ENCODE measurements at regions not wholly inside any gene's neighbourhood (a gene's known extent, or its start where the extent isn't known, plus 50 kb on each side); places are given as distances from the start of the nearest gene placed in this dataset.
"Not testable (repeated sequence)": the region's sequence is repeated elsewhere in the genome, so short reads cannot be mapped to it uniquely, and the experiment has no call there.

- no peak overlapping the region for H3K4me3 ChIP-seq
- intact Hi-C loops (cut with DNase I) = no loop called here
- H3K27ac ChIP-seq = no peak overlapping the region
- TF ChIP-seq POLR2AphosphoS5 (IDR thresholded peaks at IDR 0.05; ENCODE audit: insufficient read depth in 1 of 2, low read depth in 1 of 2) = no peak
- no peak for TF ChIP-seq CTCF (IDR thresholded peaks at IDR 0.05)
- no peak for TF ChIP-seq POLR2A (IDR thresholded peaks at IDR 0.05)
- H3K4me1 ChIP-seq = no peaks in the 10 kb centered on the region
- DNase-seq (ENCODE audit: extremely low spot score in 2 of 2) = no peak
- no peaks in the 10 kb centered on the region for H3K9me3 ChIP-seq
- H3K36me3 ChIP-seq = no peaks in the 10 kb centered on the region
- H3K27me3 ChIP-seq = no peaks in the 10 kb centered on the region
Measured at GRCh38 chr10:56104487-56104886, 256.6 kb downstream of the ZWINT start.

- DNase-seq (ENCODE audit: extremely low spot score in 2 of 2) = no peak
- TF ChIP-seq POLR2AphosphoS5 (IDR thresholded peaks at IDR 0.05; ENCODE audit: insufficient read depth in 1 of 2, low read depth in 1 of 2) (no peak), POLR2A (IDR thresholded peaks at IDR 0.05) (no peak), CTCF (IDR thresholded peaks at IDR 0.05) (no peak)
- no peaks in the 10 kb centered on the region for H3K36me3 ChIP-seq
- no peaks in the 10 kb centered on the region for H3K27me3 ChIP-seq
- no peak overlapping the region for H3K27ac ChIP-seq
- H3K4me3 ChIP-seq = no peak overlapping the region
- H3K9me3 ChIP-seq = peaks cover under 1% of the 10 kb centered on the region
- intact Hi-C loops (cut with DNase I) = no loop called here
- no peaks in the 10 kb centered on the region for H3K4me1 ChIP-seq
Measured at GRCh38 chr10:56096226-56096517, 264.9 kb downstream of the ZWINT start.

- no peak for TF ChIP-seq CTCF (IDR thresholded peaks at IDR 0.05)
- TF ChIP-seq POLR2A (IDR thresholded peaks at IDR 0.05) = no peak
- TF ChIP-seq POLR2AphosphoS5 (IDR thresholded peaks at IDR 0.05; ENCODE audit: insufficient read depth in 1 of 2, low read depth in 1 of 2) = no peak
- Histone ChIP-seq H3K4me3 (no peak overlapping the region), H3K9me3 (peaks cover 3% of the 10 kb centered on the region), H3K36me3 (no peaks in the 10 kb centered on the region), H3K4me1 (no peaks in the 10 kb centered on the region), H3K27ac (no peak overlapping the region), H3K27me3 (no peaks in the 10 kb centered on the region)
- DNase-seq (ENCODE audit: extremely low spot score in 2 of 2) = no peak
- intact Hi-C loops (cut with DNase I) = no loop called here
Measured at GRCh38 chr10:56095506-56096225, 265.4 kb downstream of the ZWINT start.

GRCh38 chr10:56093645-56094044 is 267.4 kb downstream of the ZWINT start:
- DNase-seq (ENCODE audit: extremely low spot score in 2 of 2); H3K36me3 ChIP-seq; H3K4me3 ChIP-seq; H3K27me3 ChIP-seq; intact Hi-C loops (cut with DNase I); H3K9me3 ChIP-seq; H3K4me1 ChIP-seq; H3K27ac ChIP-seq: not testable (repeated sequence)

- intact Hi-C loops (cut with DNase I) = no loop called here
- H3K9me3 ChIP-seq = peaks cover 3% of the 10 kb centered on the region
- no peaks in the 10 kb centered on the region for H3K4me1 ChIP-seq
- H3K4me3 ChIP-seq = no peak overlapping the region
- TF ChIP-seq POLR2AphosphoS5 (IDR thresholded peaks at IDR 0.05; ENCODE audit: insufficient read depth in 1 of 2, low read depth in 1 of 2) (no peak), POLR2A (IDR thresholded peaks at IDR 0.05) (no peak)
- no peaks in the 10 kb centered on the region for H3K27me3 ChIP-seq
- no peaks in the 10 kb centered on the region for H3K36me3 ChIP-seq
- H3K27ac ChIP-seq = no peak overlapping the region
- no peak for DNase-seq (ENCODE audit: extremely low spot score in 2 of 2)
Measured at GRCh38 chr10:56091872-56092271, 269.2 kb downstream of the ZWINT start.

GRCh38 chr10:56090914-56091540 is 270.0 kb downstream of the ZWINT start:
- no peak overlapping the region for H3K4me3 ChIP-seq
- DNase-seq (ENCODE audit: extremely low spot score in 2 of 2) = no peak
- peaks cover 3% of the 10 kb centered on the region for H3K9me3 ChIP-seq
- H3K4me1 ChIP-seq = no peaks in the 10 kb centered on the region
- no peaks in the 10 kb centered on the region for H3K27me3 ChIP-seq
- intact Hi-C loops (cut with DNase I) = no loop called here
- no peaks in the 10 kb centered on the region for H3K36me3 ChIP-seq
- TF ChIP-seq POLR2A (IDR thresholded peaks at IDR 0.05) (no peak), POLR2AphosphoS5 (IDR thresholded peaks at IDR 0.05; ENCODE audit: insufficient read depth in 1 of 2, low read depth in 1 of 2) (no peak), CTCF (IDR thresholded peaks at IDR 0.05) (no peak)
- no peak overlapping the region for H3K27ac ChIP-seq

Data from vagina (tissue), 2 donors.